Posterior cingulate gyrus (tissue), 11 donors: ENCODE measurements at regions not wholly inside any gene's neighbourhood (a gene's known extent, or its start where the extent isn't known, plus 50 kb on each side); places are given as distances from the start of the nearest gene placed in this dataset.

ENCODE experiments used
- DNase-seq, 10 donors: peaks; one replicate each; pipeline versions ENCODE4 v3.0.0 to v3.0.0-alpha.2; 2020 to 2021; ENCODE audit warnings: mixed read lengths in 3 of 10
- intact Hi-C: fragments of 100-400 bp; cut with DNase I; formaldehyde crosslinking; loops from one replicate; pipeline ENCODE4 v1.15.1; 2023

GRCh38 chr14:61111209-61111665 is 130.2 kb downstream of the SLC38A6 start:
- intact Hi-C loops, result no loop called here

GRCh38 chr14:61110316-61111082 is 129.5 kb downstream of the SLC38A6 start:
- intact Hi-C loops, result no loop called here
- peak in 1 of 10 donors; percentile 62 for DNase-seq

More at GRCh38 chr14:61111209-61111665, 130.2 kb downstream of the SLC38A6 start:
- peak in 1 of 10 donors; percentile 60 for DNase-seq

- DNase-seq, result no peak
- intact Hi-C loops, result no loop called here
Measured at GRCh38 chr14:61109288-61109687, 128.2 kb downstream of the SLC38A6 start.

GRCh38 chr14:61108496-61109141 is 127.6 kb downstream of the SLC38A6 start:
- no peak for DNase-seq
- intact Hi-C loops, result no loop called here

- no peak for DNase-seq
- intact Hi-C loops, result no loop called here
Measured at GRCh38 chr14:61107869-61108493, 126.9 kb downstream of the SLC38A6 start.

- intact Hi-C loops, result no loop called here
- DNase-seq, result peak in 2 of 10 donors; percentile 7 to 77
Measured at GRCh38 chr14:61106959-61107641, 126.1 kb downstream of the SLC38A6 start.

- intact Hi-C loops, result no loop called here
- DNase-seq, result no peak
Measured at GRCh38 chr14:61106271-61106958, 125.4 kb downstream of the SLC38A6 start.

- intact Hi-C loops, result no loop called here
- no peak for DNase-seq
Measured at GRCh38 chr14:61104358-61104757, 123.3 kb downstream of the SLC38A6 start.

GRCh38 chr14:61103541-61104339 is 122.7 kb downstream of the SLC38A6 start:
- intact Hi-C loops, result no loop called here
- no peak for DNase-seq

GRCh38 chr14:61102549-61103466 is 121.8 kb downstream of the SLC38A6 start:
- intact Hi-C loops, result no loop called here
- no peak for DNase-seq
